ENCODE measurements at regions not wholly inside any gene's neighbourhood (a gene's known extent, or its start where the extent isn't known, plus 50 kb on each side); places are given as distances from the start of the nearest gene placed in this dataset.
"Not testable (repeated sequence)": the region's sequence is repeated elsewhere in the genome, so short reads cannot be mapped to it uniquely, and the experiment has no call there.

- no peak for TF ChIP-seq CTCF (IDR thresholded peaks at IDR 0.05; ENCODE audit: control extremely low read depth, extremely low read depth)
- Histone ChIP-seq H3K9ac (ENCODE audit: insufficient read depth in 1 of 2, low read length in 2 of 2) (no peak overlapping the region), H3K36me3 (ENCODE audit: control insufficient read depth in 4 of 4, insufficient read depth in 4 of 4, low read length in 4 of 4) (no peaks in the 10 kb centered on the region), H3K27me3 (ENCODE audit: control insufficient read depth in 3 of 3, insufficient read depth in 3 of 3, low read length in 2 of 3) (no peaks in the 10 kb centered on the region), H3K9me3 (ENCODE audit: control insufficient read depth in 4 of 4, insufficient read depth in 3 of 4, low read length in 3 of 4) (no peaks in the 10 kb centered on the region), H3K4me3 (no peak overlapping the region), H3K4me1 (ENCODE audit: control insufficient read depth in 5 of 5, insufficient read depth in 5 of 5, low read length in 5 of 5) (no peaks in the 10 kb centered on the region), H3K27ac (ENCODE audit: low read depth in 1 of 2, low read length in 1 of 2) (no peak overlapping the region)
- DNase-seq (no peak), ATAC-seq (ENCODE audit: insufficient read depth, low FRiP score) (no peak)
- WGBS, 2 donors: 67 to 76% methylated on average over 6 of the region's 6 CpGs
Measured at GRCh38 chr3:11735638-11736037, 91.9 kb upstream of the VGLL4 start.

GRCh38 chr3:11735111-11735510, 91.4 kb upstream of the VGLL4 start:
- ATAC-seq (ENCODE audit: insufficient read depth, low FRiP score); DNase-seq; H3K4me3 ChIP-seq; H3K27me3 ChIP-seq (ENCODE audit: control insufficient read depth in 3 of 3, insufficient read depth in 3 of 3, low read length in 2 of 3); H3K9ac ChIP-seq (ENCODE audit: insufficient read depth in 1 of 2, low read length in 2 of 2); H3K36me3 ChIP-seq (ENCODE audit: control insufficient read depth in 4 of 4, insufficient read depth in 4 of 4, low read length in 4 of 4); H3K27ac ChIP-seq (ENCODE audit: low read depth in 1 of 2, low read length in 1 of 2); H3K4me1 ChIP-seq (ENCODE audit: control insufficient read depth in 5 of 5, insufficient read depth in 5 of 5, low read length in 5 of 5); H3K9me3 ChIP-seq (ENCODE audit: control insufficient read depth in 4 of 4, insufficient read depth in 3 of 4, low read length in 3 of 4): not testable (repeated sequence)
- WGBS, 2 donors: 97 to 98% methylated on average over 4 of the region's 4 CpGs

DNA sequence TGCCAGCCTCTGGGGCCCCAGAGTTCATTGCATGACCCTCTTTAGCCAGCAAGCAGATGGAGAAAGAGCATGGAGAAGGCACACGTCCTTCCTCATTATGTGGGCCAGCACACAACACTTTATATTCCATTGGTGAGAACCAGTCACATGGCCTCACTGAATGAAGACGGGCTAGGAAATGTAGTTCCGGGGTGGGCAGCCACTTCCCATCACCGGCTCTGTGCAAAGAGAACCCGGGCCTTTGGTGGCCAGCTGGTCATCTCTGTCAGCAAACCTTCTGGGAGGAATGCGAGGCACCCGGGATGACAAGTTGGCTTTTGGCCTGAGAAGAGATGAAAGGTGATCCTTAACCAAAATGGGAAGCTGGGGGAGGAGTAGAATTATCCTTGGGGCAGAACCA, 90.2 kb upstream of the VGLL4 start:
- Histone ChIP-seq H3K36me3 (ENCODE audit: control insufficient read depth in 4 of 4, insufficient read depth in 4 of 4, low read length in 4 of 4) (no peaks in the 10 kb centered on the region), H3K9me3 (ENCODE audit: control insufficient read depth in 4 of 4, insufficient read depth in 3 of 4, low read length in 3 of 4) (no peaks in the 10 kb centered on the region), H3K4me3 (no peak overlapping the region), H3K9ac (ENCODE audit: insufficient read depth in 1 of 2, low read length in 2 of 2) (no peak overlapping the region), H3K4me1 (ENCODE audit: control insufficient read depth in 5 of 5, insufficient read depth in 5 of 5, low read length in 5 of 5) (no peaks in the 10 kb centered on the region), H3K27me3 (ENCODE audit: control insufficient read depth in 3 of 3, insufficient read depth in 3 of 3, low read length in 2 of 3) (no peaks in the 10 kb centered on the region), H3K27ac (ENCODE audit: low read depth in 1 of 2, low read length in 1 of 2) (no peak overlapping the region)
- no peak for ATAC-seq (ENCODE audit: insufficient read depth, low FRiP score)
- DNase-seq: no peak
- WGBS, 2 donors: 83 to 85% methylated on average over 7 of the region's 7 CpGs
- TF ChIP-seq CTCF (IDR thresholded peaks at IDR 0.05; ENCODE audit: control extremely low read depth, extremely low read depth): no peak

- ATAC-seq (ENCODE audit: insufficient read depth, low FRiP score) (no peak), DNase-seq (no peak)
- no peaks in the 10 kb centered on the region for H3K4me1 ChIP-seq (ENCODE audit: control insufficient read depth in 5 of 5, insufficient read depth in 5 of 5, low read length in 5 of 5)
- H3K9ac ChIP-seq (ENCODE audit: insufficient read depth in 1 of 2, low read length in 2 of 2): no peak overlapping the region
- no peaks in the 10 kb centered on the region for H3K36me3 ChIP-seq (ENCODE audit: control insufficient read depth in 4 of 4, insufficient read depth in 4 of 4, low read length in 4 of 4)
- H3K27me3 ChIP-seq (ENCODE audit: control insufficient read depth in 3 of 3, insufficient read depth in 3 of 3, low read length in 2 of 3): peaks cover 0 to 4% (median 0%) of the 10 kb centered on the region in 3 donors
- TF ChIP-seq CTCF (IDR thresholded peaks at IDR 0.05; ENCODE audit: control extremely low read depth, extremely low read depth): no peak
- WGBS, 2 donors: 95 to 98% methylated on average over 2 of the region's 2 CpGs
- no peak overlapping the region for H3K27ac ChIP-seq (ENCODE audit: low read depth in 1 of 2, low read length in 1 of 2)
- no peaks in the 10 kb centered on the region for H3K9me3 ChIP-seq (ENCODE audit: control insufficient read depth in 4 of 4, insufficient read depth in 3 of 4, low read length in 3 of 4)
- no peak overlapping the region for H3K4me3 ChIP-seq
Measured at GRCh38 chr3:11727207-11727606, 83.5 kb upstream of the VGLL4 start.

All from lung (tissue), 11 donors.